Activated CD4-positive, alpha-beta T cell treated with anti-CD3 and anti-CD28 coated beads, Interleukin-2, amount 10 ng/mL, durations not matched to agents 7 days and 5 days (primary cell): ENCODE measurements at regions not wholly inside any gene's neighbourhood (a gene's known extent, or its start where the extent isn't known, plus 50 kb on each side); places are given as distances from the start of the nearest gene placed in this dataset.

Experiments used
- CTCF ChIA-PET: fragments of 350-600 bp; sonication (Branson Sonifier 250); formaldehyde crosslinking; loops from one replicate; lab custom pipeline; 2021; ENCODE audit warnings: antibody characterized with exemption; lab: Charles Lee
- POLR2A ChIA-PET: fragments of 350-600 bp; sonication (Branson Sonifier 250); formaldehyde crosslinking; loops from one replicate; lab custom pipeline; 2021; ENCODE audit warnings: antibody characterized with exemption; lab: Charles Lee
- DNase-seq: peaks from one replicate; pipeline ENCODE4 v3.0.0-alpha.2; 2020
- H3K27ac Mint-ChIP-seq: one replicate; pipeline ENCODE4 v1.8.0; 2021; ENCODE audit warnings: mild to moderate bottlenecking, moderate library complexity, mixed read lengths
- H3K27me3 Mint-ChIP-seq: one replicate; pipeline ENCODE4 v1.8.0; 2021; ENCODE audit warnings: mixed read lengths
- H3K36me3 Mint-ChIP-seq: one replicate; pipeline ENCODE4 v1.8.0; 2021; ENCODE audit warnings: low read depth, mixed read lengths
- H3K4me1 Mint-ChIP-seq: one replicate; pipeline ENCODE4 v1.8.0; 2021; ENCODE audit warnings: mixed read lengths
- H3K4me3 Mint-ChIP-seq: one replicate; pipeline ENCODE4 v1.8.0; 2021; ENCODE audit warnings: mild to moderate bottlenecking, moderate library complexity, mixed read lengths
- H3K9me3 Mint-ChIP-seq: one replicate; pipeline ENCODE4 v1.8.0; 2021; ENCODE audit warnings: mixed read lengths

DNA sequence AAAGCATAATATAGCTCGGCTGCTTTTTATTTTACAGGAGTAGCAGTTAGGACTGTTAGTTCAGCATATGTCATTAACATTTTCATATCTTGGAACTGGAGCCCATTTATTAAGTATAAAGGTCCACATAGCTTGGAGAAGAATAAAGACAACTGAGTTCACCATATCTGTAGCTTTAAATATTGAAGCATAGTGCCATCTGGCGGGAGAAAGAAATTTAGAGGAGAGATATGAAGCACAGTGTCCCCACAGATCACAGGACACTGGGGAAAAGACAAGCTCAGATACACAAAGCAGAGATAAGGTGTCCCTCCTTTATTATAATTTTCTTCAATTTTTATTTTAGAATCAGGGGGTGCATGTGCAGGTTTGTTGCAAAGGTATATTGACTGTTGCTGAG is 104.7 kb upstream of the FREM2 start:
- peak; percentile 8 for DNase-seq
- ChIA-PET POLR2A (no interaction called here), CTCF (interaction anchor here (1.6 kb wide), 1 partner anchor 8 kb away, joined by 5 read pairs; no protein-coding TSS in a partner anchor)
- Mint-ChIP-seq H3K27ac (no peak overlapping the region), H3K9me3 (no peaks in the 10 kb centered on the region), H3K27me3 (no peaks in the 10 kb centered on the region), H3K4me3 (no peak overlapping the region), H3K4me1 (no peaks in the 10 kb centered on the region), H3K36me3 (no peaks in the 10 kb centered on the region)

DNA sequence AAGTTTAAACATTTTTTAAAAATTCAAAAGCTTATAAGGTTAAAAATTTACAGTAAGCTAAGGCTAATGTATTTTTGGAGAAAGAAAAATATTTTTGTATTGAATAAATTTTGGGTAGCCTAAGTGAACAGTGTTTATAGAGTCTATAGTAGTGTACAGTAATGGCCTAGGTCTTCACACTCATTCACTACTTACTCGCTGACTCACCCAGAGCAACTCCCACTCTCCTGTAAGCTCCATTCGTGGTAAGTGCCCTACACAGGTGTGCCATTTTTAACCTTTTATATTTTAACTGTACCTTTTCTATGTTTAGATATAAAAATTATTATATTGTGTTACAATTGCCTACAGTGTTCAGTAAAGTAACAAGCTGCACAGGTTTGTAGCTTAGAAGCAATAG is 96.6 kb upstream of the FREM2 start:
- DNase-seq, result no peak
- CTCF ChIA-PET, result interaction anchor here (1.2 kb wide), 1 partner anchor 8 kb away, joined by 5 read pairs; no protein-coding TSS in a partner anchor
- POLR2A ChIA-PET, result no interaction called here
- Mint-ChIP-seq H3K4me1 (no peaks in the 10 kb centered on the region), H3K27ac (no peak overlapping the region), H3K27me3 (no peaks in the 10 kb centered on the region), H3K36me3 (no peaks in the 10 kb centered on the region), H3K9me3 (no peaks in the 10 kb centered on the region), H3K4me3 (no peak overlapping the region)

DNA sequence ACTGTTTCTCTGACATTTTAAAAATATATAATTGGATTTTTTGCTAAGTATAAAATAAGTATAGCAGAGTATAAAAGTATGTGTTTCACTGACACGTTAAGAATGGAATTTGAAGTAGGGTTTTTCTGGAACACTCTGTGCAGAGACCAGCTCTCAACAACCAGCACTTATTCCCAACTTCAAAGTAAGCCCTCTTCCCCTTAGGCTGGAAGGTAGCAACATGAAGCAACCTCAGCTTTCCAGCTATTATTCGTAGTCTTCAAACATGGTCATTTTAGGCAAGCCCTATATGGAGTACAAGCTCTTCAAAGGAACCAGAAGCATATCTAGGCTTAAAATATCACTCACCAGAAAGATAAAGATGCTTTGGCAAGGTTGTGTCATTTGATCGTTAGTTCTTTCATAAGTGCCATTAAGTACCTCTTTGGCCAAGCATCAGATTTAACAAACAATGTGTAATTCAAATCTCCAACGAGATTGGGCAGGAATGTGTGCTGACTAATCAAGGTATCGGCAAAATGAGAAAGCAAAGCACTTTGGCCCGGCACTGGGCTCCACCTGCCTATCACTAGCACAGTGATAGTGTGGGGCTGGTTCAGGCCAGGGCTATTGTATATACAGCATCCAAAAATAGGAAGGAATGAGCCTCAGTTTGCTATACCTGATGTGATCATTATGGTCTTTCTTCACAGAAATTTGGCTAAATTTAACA is 95.9 kb upstream of the FREM2 start:
- ChIA-PET POLR2A (no interaction called here), CTCF (interaction anchor here (1.2 kb wide), 1 partner anchor 9 kb away, joined by 5 read pairs; no protein-coding TSS in a partner anchor)
- DNase-seq, result no peak
- no peaks in the 10 kb centered on the region for H3K4me1 Mint-ChIP-seq
- no peaks in the 10 kb centered on the region for H3K36me3 Mint-ChIP-seq
- H3K27ac Mint-ChIP-seq, result no peak overlapping the region
- H3K4me3 Mint-ChIP-seq, result no peak overlapping the region
- no peaks in the 10 kb centered on the region for H3K9me3 Mint-ChIP-seq
- no peaks in the 10 kb centered on the region for H3K27me3 Mint-ChIP-seq

DNA sequence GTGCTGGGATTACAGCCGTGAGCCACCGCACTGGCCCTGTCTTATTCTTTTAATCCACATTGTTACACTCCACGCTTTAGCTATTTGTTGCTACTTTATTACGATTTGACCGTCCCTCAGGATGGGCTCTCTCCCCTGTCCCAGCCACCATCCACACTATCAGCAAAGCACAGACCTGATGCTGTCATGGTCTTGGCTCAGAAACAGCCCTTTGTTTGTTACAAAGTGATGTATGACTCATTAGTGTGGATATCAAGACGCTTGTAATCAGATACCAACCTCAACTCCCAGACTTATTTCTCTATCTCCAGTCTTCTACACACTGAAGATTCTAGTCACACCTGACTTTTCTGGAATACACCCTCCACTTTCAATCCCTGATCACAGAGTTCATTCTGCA is 84.6 kb upstream of the FREM2 start:
- Mint-ChIP-seq H3K27ac (no peak overlapping the region), H3K9me3 (no peaks in the 10 kb centered on the region), H3K4me1 (no peaks in the 10 kb centered on the region), H3K27me3 (peaks cover 14% of the 10 kb centered on the region), H3K4me3 (no peak overlapping the region), H3K36me3 (no peaks in the 10 kb centered on the region)
- ChIA-PET POLR2A (no interaction called here), CTCF (no interaction called here)
- no peak for DNase-seq

DNA sequence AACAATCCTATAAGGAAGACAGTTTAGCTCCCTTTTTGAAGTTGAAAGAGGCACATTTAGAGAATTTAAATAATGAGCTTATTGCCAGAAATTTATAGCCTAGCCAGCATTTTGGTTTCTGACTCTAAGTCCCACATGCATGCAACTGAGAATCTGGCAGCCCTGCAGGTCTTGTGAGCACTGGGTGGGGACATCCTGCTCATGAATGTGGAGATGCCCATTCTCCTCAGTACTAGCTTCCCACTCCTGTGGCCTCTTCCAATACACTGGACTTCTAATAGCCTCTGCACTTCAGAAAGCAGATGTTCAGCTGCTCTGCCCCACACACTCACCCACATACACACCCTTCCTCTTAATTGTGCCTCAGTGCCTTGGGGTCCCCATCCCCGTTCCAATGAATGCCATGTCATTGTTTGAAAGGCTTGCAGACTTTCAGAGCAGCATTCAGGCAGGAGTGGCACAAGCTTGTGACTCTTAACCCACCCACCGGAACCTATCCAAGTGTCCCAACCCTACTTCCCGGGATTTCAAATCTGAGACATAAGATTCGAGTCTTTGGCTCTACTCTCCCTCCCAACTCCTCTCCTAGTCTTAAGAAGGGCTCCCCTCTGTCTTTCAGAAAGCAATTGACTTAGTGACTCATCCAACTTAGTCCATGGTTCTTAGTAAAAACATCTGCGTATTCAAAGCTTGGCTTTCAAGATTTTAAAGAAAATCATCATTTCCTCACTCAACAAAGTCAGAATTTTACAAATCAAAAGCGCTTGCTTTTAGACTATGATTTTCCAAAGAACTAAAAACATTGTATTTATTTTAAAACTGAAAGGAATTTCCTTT is 80.0 kb upstream of the FREM2 start:
- Mint-ChIP-seq H3K27me3 (peaks cover 4% of the 10 kb centered on the region), H3K4me3 (no peak overlapping the region), H3K27ac (no peak overlapping the region), H3K9me3 (no peaks in the 10 kb centered on the region), H3K36me3 (no peaks in the 10 kb centered on the region), H3K4me1 (no peaks in the 10 kb centered on the region)
- ChIA-PET POLR2A (no interaction called here), CTCF (interaction anchor here (0.6 kb wide), 1 partner anchor 121 kb away, joined by 3 read pairs; no protein-coding TSS in a partner anchor)
- DNase-seq, result no peak

DNA sequence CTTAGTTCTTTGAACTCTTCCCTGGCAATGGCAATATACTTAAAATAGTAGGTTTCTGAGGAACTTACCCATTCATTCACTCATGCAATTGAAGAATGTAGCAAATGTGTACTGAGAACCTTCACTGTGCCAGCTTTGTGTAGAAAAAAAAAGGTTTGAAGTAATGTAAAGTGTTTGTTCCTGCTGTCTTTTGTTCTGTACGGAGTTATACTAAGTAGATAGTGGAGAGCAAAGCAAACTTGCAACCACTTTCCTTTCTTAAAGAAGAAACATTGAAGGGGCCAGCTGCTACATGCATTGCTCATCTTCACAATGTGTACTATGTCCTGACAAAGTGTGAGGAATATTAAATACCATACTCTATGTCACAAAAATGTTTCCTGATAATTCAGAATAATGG is 68.9 kb upstream of the FREM2 start:
- Mint-ChIP-seq H3K27me3 (peaks cover 2% of the 10 kb centered on the region), H3K36me3 (no peaks in the 10 kb centered on the region), H3K27ac (no peak overlapping the region), H3K9me3 (no peaks in the 10 kb centered on the region), H3K4me3 (no peak overlapping the region), H3K4me1 (no peaks in the 10 kb centered on the region)
- POLR2A ChIA-PET, result no interaction called here
- CTCF ChIA-PET, result no interaction called here
- DNase-seq, result no peak

DNA sequence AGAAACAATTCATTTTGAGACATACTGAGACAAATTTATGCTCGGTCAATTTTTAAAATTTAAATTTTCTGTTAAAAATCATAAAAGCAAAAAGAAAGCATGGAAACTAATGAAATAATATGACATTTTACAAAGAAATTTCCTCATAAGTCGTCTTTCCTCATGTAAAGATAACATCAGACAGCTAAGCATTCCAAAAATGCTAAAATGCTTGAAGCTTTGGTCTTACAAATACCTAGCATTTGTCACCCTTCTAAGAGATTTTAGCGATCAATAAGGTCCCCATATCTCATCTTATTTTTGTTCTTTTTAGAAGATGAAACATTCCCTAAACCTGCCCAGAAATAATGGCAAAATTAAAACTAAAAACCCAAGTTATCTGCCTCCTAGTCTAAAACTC is 68.5 kb upstream of the FREM2 start:
- CTCF ChIA-PET, result no interaction called here

DNA sequence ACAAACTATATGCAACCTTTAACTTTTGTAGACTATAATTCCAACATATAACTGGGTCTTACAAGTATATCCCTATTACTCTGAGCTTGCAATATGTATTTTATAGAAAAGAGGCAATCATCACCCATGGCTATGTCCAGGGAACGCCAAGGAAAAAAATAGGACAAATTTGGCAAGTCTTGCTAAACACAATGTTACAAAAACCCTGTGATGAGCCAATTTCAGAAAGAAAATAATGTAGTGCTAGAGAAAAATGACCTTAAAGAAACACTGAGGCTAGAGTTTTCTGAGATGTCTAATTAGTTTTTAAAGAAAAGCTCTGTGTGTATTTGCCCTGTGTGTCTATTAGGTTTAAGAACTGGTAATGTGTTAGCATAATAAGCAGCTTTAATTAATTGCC is 68.0 kb upstream of the FREM2 start:
- H3K4me3 Mint-ChIP-seq, result no peak overlapping the region
- no peaks in the 10 kb centered on the region for H3K9me3 Mint-ChIP-seq
- no peaks in the 10 kb centered on the region for H3K4me1 Mint-ChIP-seq
- H3K27ac Mint-ChIP-seq, result no peak overlapping the region
- ChIA-PET POLR2A (no interaction called here), CTCF (no interaction called here)
- DNase-seq, result no peak
- H3K36me3 Mint-ChIP-seq, result no peaks in the 10 kb centered on the region
- peaks cover 2% of the 10 kb centered on the region for H3K27me3 Mint-ChIP-seq

More for the DNA sequence above, 68.5 kb upstream of the FREM2 start:
- no peaks in the 10 kb centered on the region for H3K36me3 Mint-ChIP-seq
- no peaks in the 10 kb centered on the region for H3K9me3 Mint-ChIP-seq
- no peak for DNase-seq
- H3K27me3 Mint-ChIP-seq, result peaks cover 2% of the 10 kb centered on the region
- H3K27ac Mint-ChIP-seq, result no peak overlapping the region
- no peak overlapping the region for H3K4me3 Mint-ChIP-seq
- no peaks in the 10 kb centered on the region for H3K4me1 Mint-ChIP-seq
- POLR2A ChIA-PET, result no interaction called here

DNA sequence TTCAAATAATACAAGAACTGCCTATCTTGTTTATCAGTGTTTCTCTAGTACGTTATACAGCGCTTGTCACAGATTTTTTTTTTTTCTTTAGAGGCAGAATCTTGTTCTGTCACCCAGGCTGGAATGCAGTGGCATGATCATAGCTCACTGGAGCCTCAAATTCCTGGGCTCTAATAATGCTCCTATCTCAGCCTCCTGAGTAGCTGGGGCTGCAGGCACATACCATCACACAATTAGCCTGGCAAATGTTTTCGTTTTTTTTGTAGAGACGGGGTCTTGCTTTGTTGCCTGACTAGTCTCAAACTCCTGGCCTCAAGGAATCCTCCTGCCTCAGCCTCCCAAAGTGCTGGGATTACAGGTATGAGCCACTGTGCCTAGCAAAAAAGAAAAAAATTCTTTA is 66.0 kb upstream of the FREM2 start:
- no peaks in the 10 kb centered on the region for H3K4me1 Mint-ChIP-seq
- H3K9me3 Mint-ChIP-seq, result no peaks in the 10 kb centered on the region
- no peaks in the 10 kb centered on the region for H3K36me3 Mint-ChIP-seq
- H3K4me3 Mint-ChIP-seq, result no peak overlapping the region
- POLR2A ChIA-PET, result no interaction called here
- peaks cover 2% of the 10 kb centered on the region for H3K27me3 Mint-ChIP-seq
- CTCF ChIA-PET, result no interaction called here
- no peak for DNase-seq
- no peak overlapping the region for H3K27ac Mint-ChIP-seq

DNA sequence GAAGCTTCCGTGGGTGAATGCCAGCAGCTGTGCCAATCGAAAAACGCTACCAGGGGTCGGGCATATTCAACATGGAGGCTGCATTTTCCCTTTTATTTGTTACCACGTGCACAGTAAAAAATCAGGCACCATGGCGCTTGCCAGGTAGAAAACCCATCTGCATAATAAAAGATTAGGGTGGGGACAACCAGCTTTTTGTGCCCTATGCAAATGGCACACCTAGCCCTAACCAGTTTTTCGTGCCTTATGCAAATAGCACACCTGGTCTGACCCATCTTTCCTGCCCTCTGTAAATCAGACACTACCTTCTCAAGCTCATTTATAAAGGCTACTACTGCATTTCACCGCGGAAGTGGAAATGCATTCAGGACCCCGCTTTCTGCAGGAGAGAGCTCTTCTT is 62.1 kb upstream of the FREM2 start:
- Mint-ChIP-seq H3K4me3 (no peak overlapping the region), H3K27ac (no peak overlapping the region), H3K27me3 (peaks cover 2% of the 10 kb centered on the region), H3K36me3 (no peaks in the 10 kb centered on the region), H3K9me3 (no peaks in the 10 kb centered on the region), H3K4me1 (no peaks in the 10 kb centered on the region)
- no peak for DNase-seq
- ChIA-PET CTCF (no interaction called here), POLR2A (no interaction called here)

DNA sequence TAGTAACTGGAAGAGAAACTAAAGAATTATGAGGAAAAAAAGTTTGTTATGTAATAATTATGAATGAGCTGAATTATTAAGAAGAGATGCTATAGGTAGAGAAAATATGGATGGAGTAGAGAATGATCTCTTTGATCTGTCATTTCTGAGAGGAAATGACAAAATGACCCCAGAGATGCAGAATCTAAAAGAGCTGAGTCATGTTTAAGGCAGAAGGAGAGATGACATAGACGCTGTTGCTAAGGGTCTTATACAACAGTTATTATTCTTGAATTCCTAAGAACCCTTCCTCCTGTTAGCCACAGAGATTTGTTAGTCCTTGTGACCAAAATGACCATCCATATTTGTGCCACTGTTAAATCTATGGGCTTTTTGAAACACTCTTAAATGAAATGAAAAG is 58.3 kb upstream of the FREM2 start:
- CTCF ChIA-PET, result no interaction called here
- Mint-ChIP-seq H3K36me3 (no peaks in the 10 kb centered on the region), H3K4me1 (no peaks in the 10 kb centered on the region)

DNA sequence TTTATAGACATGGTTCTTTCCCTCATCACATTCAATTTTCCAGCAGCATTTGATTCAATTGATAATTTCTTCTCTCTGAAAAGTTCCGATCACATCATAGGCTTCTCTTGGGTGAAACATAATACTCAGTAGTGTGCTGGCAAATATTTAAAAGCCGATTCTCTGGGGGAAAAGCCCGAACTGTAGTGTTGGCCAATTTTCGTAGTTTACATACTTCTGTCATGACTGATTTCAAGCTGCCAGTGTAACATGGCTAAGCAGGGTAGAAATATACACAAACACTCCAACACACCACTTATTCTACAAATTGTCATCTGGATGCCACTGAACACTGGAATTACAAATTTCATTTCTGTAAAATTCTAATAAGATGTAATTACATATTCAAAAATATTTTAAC is 56.1 kb upstream of the FREM2 start:
- Mint-ChIP-seq H3K9me3 (no peaks in the 10 kb centered on the region), H3K27me3 (no peaks in the 10 kb centered on the region), H3K27ac (no peak overlapping the region), H3K4me1 (no peaks in the 10 kb centered on the region), H3K36me3 (no peaks in the 10 kb centered on the region), H3K4me3 (no peak overlapping the region)
- no peak for DNase-seq
- POLR2A ChIA-PET, result interaction anchor here (0.5 kb wide), 1 partner anchor 133 kb away, joined by 3 read pairs; no protein-coding TSS in a partner anchor
- CTCF ChIA-PET, result no interaction called here

More for the DNA sequence above, 58.3 kb upstream of the FREM2 start:
- no peak for DNase-seq
- POLR2A ChIA-PET, result no interaction called here
- Mint-ChIP-seq H3K27ac (no peak overlapping the region), H3K27me3 (no peaks in the 10 kb centered on the region), H3K4me3 (no peak overlapping the region), H3K9me3 (no peaks in the 10 kb centered on the region)

DNA sequence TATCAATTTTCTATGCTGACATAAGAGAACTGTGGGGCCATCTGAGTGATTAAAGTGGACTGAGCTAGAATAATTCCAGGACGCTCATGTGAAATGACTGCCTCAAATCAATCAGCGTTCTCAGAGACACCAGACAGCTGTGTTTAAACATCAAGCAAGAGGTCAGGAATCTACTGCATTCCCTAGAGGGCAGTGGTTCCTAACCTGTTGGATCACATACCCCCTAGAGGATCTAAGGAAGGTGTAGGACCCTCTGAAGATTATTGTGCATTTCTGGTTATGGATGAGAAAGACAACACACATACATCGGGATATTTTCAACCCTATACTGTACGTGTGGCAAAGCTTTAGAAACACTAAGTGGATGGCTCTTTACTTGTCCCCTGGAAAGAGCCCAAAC is 51.8 kb upstream of the FREM2 start:
- ChIA-PET POLR2A (no interaction called here), CTCF (no interaction called here)
- Mint-ChIP-seq H3K27me3 (peaks cover 2% of the 10 kb centered on the region), H3K27ac (no peak overlapping the region), H3K4me1 (no peaks in the 10 kb centered on the region), H3K4me3 (no peak overlapping the region), H3K36me3 (no peaks in the 10 kb centered on the region), H3K9me3 (no peaks in the 10 kb centered on the region)
- DNase-seq, result no peak
